Stimulated activated CD4-positive, alpha-beta T cell treated with anti-CD3 and anti-CD28 coated beads, Interleukin-1b, Interleukin-23, amount 100 ng/mL, for 24 hours (primary cell): ENCODE measurements at regions not wholly inside any gene's neighbourhood (a gene's known extent, or its start where the extent isn't known, plus 50 kb on each side); places are given as distances from the start of the nearest gene placed in this dataset.
"Not testable (repeated sequence)": the region's sequence is repeated elsewhere in the genome, so short reads cannot be mapped to it uniquely, and the experiment has no call there.

ENCODE experiments used
- DNase-seq, 4 experiments: peaks; one replicate each; pipeline ENCODE4 v3.0.0-alpha.2; 2020; ENCODE audit warnings: low read depth in 4 of 4, low spot score in 1 of 4

DNA sequence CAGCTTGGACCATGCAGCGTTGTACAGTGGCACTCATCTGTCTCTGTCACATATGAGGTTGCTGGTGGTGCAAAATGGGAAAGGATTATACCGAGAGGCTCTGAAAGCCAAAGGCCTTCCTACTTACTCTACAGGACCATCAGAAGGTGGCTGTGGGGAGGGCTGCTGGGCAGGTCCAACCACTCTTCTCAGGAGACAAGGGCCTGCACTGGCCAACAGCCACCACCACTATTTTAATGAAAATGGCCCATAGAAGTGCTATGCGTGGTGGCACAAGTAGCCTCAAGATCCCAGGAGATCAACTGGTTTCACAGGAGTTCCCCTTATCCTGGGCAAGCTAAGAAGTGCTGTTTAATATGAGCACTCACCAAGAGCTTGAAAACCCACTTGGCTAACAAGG, 52.3 kb downstream of the MRPL57 start:
- no peak for DNase-seq

DNA sequence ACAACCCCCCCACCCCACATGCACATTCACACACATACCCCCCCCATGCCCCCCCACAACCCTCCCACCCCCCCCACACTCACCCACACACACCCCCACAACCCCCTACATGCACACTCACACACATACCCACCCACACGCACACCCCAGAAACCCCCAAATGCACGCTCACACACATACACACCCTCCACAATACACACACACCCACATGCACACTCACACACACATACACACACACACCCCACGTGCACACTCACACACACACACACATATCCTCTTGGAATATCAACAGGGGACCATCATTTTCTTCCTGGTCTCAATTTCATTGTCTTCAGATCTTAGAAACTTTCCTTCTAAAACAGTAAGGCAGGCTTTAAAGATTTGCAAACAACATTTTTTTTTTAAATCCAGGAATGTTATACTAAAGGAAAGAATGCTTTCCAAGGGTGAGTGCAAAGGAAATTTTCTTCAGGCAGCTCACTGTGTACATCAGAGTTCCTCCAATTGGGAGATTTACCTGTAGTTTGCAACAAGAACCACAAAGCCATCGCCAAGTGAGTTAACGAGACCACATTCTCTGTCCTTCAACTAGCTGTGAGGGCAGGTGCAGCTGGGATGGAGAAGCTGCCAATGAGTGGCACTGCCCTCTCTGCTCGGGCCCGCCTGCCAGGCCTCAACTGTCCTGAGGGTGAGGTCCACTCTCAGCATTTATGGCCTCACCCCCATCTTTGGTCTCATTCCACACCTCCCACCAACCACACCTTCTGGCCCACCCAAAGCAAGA, 53.0 kb downstream of the MRPL57 start:
- no peak for DNase-seq

DNA sequence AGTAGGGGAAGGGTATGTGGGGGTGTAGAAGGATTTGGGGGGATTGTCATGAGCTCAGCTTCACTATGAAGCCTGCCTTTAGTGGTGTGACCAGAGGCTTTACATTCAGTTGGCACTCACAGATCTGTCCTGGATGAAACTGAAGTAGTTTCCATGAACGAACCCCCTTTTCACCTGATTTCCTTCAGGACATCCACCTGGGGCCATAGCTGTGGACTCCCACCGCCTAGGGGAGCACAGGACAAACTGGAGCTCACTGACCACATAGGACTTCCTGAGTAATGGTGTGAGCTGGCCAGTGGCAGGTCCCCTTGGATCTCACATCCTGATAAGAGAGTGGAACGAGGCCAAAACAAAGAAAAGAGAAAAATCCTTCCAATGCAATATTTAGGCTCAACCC, 54.1 kb downstream of the MRPL57 start:
- DNase-seq = no peak

DNA sequence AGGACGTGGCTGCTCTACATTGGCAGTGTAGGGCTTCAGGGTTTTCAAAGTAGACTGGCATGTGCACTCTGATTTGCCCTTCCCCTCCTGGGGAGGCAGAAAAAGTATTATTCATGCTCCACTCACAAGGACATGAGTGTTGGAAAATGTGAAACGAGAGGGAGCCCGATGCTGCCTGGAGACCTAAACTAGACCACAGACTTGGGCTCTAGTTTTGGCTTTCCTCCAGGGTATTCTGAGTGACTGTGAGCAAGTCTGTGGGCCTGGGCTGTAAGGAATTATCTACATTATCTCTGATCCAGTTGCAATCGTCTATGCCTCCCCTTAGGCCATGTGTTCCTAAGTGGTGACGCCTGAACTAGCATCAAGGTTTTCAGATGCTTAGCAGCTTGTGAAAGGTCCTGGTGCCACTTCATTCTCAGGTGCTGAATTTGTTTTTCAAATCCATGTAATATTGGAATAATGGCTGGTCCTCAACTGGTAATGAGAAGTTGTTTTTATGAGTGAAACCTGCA, 55.0 kb downstream of the MRPL57 start:
- DNase-seq = no peak

DNA sequence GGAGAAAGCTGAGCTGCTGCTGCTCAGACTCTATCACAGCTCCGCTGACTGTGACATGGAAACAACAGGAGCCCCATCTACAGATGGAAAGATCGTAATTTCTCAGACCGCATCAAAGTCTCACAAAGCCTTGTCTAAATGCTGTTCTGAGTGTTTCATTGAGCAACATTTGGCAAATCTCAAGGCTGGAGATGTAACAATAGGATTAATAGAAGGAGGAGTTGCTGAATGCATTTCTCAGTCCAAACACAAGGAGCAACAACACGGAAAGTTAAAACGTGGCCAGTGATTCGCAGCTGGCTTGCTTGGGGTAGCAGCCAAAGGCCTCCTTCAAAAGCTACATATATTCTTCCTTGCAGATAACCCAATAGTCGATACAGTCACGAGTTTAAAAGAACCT, 55.7 kb downstream of the MRPL57 start:
- DNase-seq = no peak

DNA sequence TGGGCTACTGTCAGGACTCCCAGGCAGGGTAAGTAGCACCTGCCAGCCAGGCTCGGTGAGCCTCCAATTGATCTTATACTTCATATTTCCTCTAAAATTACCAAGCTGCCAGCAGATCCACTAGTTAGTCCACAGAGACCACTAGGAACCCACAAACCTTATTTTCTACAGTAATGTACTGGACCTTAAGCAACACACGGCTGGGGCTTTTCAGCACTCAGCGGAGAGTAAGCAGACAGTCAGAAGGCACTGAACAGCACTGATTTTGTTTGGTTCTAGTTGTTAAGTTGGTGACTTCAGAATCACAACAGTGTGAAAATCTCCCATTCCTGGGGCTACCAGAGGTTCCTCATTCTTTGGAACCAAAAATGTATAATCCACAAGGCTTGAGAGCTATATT, 56.1 kb downstream of the MRPL57 start:
- DNase-seq = no peak

DNA sequence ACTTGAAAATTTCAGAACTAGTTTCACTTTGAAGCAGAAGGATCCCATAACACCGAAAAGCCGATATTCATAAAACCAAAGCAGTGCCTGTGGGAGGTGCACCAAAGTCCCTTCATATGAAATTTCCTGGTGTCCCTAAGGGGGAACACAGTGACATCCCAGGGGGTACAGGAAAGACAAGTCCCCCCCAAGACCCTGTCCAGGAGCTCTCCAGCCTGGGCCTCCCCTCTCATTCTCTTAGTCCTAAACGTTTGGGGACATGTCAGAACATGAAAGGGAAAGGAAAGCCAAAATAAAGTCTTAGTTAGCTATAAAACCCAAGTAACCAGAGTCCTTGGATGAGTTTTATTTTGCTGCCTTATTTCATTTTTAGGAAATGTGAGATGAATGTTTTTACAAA, 56.6 kb downstream of the MRPL57 start:
- DNase-seq = no peak

DNA sequence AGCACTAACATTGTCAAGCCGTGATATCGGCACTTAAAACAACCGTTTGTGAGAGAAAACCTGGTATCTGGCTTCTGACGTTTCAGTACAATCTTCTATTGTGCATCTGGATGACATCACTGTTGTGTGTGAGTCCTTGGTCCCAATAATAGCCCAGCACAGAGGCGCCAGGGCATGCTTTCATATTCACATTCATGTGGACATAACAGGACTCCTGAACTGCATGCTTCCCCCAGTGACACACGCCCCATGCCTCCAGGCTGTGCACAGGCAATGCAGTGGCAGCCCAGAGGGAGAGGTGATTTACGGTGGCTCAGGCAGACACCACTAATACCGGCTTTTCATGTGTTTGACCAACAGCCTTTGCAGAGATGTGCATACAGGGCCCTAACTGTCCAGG, 58.1 kb downstream of the MRPL57 start:
- no peak for DNase-seq

DNA sequence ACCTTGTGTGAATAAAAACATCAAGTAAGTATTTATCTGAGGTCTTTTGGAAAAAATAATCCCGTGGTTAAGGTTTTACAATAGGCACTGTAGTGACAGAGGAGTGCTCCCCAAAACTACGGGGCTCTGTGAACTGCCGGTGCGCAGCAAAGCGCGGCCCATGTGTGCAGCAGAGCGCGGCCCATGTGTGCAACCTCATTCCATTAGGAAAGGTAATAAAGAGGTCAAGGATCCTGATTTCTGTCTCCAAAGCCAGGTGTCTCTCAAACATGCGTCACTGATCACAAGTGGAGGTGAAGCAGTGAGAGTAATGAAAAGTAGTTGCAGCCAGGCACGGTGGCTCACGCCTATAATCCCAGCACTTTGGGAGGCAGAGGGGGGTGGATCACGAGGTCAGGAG, 58.7 kb downstream of the MRPL57 start:
- DNase-seq = no peak

DNA sequence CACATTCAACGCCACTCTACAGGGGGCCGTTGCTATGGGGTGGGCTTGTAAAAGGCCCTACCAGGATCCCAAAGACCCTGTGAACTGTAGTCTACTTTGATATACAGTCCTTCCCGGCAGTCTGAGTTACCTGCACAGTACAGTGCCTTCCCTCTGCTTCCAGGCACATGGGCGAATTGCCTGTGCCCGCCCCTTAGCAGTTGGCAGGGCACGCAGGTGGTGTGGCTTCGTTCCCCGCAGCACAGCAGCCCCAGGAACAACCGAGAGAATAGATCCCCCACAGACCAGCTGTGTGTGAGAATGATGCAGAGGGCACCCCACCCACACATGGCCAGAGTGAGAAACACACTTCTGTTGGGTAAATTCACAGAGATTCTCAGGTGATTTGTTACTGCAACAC, 60.6 kb downstream of the MRPL57 start:
- DNase-seq = no peak

DNA sequence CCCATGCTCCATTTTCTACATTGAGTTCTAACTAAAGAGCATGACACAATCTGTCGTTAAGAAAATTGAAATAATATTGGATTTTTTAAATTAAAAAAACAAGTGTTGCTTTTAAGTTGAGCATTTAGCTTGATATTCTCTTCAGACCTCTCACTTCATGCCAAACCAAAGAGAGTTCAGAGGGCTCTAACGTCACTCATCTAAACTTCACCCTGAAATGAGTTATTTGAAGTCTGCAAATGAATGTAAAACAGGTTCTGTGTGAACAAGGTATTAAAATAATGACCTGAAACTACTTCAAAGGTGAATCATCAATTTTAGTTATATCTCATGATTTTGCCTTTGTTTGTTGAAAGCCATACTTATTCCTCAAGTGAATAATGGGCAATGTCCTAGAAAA, 61.8 kb downstream of the MRPL57 start:
- DNase-seq = no peak

DNA sequence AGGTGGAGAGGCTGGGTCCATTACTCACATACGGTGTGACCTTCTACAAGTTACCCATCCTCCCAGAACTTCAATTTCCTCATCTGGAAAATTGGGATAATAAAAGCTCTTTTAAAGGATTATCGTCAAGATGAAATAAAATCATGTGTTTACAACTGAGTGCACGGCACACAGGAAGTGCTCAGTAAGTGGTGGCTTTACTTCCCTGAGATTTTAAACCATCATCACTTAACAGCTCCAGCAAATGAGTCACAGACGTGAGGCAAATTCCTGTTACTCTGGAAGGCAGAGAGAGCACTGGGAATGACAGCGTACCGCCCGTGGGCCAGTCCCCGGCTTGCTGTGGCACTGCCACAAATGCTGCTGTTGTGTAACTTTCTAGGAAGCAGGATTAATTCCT, 64.1 kb downstream of the MRPL57 start:
- no peak for DNase-seq

DNA sequence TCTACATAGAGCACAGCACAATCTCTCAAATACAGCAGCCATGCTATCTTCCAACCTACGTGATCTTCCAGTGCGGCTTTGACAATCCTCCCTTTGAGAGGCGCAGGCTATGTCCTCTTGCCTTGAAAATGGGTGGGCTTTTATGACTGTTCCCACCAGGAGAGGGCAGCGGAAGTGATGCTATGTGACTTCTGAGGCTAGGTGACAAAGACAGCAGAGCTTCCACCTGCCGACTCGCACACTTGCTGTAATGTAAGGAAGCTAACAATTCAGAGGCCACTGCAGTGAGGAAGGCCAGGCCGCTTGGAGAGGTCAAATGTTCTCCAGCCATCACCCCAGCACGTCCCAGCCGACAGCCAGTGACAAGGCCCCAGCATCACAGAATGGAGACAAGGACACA, 65.8 kb downstream of the MRPL57 start:
- DNase-seq = no peak

DNA sequence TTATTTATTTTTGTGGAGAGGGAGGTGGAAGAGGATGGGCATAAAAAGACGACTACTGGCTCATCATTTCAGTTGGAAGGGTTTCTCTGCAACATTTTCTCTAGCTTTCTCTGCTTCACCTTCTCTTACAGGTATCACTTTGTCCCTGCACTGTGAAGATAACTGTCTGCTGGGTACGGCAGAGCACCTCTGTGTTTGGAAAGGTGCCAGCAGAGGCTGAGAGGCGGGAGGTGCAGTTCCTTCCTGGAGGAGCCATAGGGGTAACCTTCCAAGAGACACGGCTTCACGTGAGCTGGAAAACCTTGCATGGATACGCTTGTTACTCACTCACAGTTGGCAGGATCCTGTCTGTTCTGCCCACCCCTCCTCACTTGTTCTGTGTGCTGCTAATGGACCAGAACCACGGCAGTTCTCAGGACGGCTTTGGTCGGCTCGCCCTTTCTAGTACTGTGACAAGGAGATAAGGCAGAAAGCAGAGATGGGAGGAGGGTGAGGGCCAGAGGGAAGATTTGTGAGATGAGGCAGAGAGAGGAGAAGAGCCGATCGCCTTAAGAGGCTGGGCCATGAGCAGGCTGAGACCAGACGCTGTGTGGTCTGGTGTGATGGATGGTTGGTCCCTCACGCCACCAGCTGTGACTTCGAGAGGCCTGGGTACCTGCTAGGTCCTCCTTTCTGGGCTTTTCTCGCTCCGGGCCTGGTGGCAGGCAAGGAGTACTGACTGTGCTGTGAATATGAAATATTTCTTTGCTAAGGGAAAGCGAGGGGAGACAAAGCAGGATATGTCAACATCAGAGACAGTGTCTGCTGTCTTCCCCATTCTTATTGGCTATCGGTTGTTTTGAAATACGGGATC, 66.8 kb downstream of the MRPL57 start:
- no peak for DNase-seq

DNA sequence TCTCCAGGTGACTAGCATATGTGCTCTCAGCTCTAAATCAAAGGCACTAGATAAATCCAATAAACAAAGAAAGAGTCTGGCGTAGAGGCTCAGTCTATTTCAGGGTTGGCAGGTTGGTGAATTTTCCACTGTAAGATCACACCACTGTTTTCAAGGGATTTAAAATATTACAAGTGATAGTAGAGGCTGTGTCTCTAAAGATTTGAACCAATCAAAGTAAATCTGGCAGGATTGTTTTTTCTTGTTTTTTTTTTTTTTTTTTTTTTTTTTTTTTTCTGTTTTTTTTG, 67.4 kb downstream of the MRPL57 start:
- not testable (repeated sequence) for DNase-seq

DNA sequence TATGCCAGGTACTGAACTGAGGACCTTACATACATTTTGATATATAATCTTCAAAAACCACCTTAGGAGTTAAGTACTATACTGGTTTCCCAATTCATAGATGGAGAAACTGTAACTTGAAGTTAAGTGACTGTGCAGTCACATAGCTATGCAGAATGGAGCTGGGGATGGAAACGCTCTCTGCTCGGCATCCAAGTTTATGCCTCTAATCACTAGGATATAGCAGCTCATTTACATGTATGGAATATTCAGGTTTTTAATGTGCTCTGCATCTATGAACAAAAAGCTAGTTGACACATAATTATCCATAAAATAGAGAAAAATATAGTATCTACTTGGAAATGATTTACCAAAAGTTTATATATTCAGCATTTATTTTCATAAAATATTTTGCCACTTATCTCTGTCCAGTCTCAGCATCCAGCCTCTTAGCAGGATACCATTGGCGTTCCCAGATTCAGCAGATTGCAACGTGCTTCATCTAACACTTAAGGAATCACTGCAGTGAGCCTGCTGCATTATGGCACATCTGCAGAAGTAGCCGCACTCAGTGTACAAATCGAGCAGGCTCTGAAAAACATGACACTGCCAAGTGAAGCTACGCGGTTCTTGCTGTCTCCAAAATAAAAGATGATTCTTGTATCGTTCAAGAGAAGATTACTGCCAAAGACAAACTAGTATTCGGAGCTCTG, 70.4 kb downstream of the MRPL57 start:
- DNase-seq = no peak

DNA sequence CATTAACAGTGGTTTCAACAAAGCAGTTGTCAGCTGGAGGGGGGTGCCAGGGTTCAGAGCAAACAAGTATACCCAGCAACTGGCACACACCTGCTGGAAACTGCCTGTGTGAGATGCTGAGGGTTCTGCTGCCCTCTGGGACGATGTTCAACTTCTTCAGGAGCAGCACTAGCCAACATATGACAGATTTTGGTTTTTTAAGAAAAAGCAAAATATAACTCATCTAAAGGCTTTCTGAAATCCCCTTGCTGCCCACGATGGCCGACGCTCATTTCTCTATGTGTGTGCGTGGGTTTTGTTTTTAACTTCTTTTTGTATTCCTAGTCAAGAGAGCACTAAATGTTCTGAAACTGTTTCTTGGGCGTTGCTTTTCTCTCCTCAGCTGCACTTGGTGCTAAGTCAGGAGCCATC, 79.9 kb downstream of the MRPL57 start:
- DNase-seq = no peak

DNA sequence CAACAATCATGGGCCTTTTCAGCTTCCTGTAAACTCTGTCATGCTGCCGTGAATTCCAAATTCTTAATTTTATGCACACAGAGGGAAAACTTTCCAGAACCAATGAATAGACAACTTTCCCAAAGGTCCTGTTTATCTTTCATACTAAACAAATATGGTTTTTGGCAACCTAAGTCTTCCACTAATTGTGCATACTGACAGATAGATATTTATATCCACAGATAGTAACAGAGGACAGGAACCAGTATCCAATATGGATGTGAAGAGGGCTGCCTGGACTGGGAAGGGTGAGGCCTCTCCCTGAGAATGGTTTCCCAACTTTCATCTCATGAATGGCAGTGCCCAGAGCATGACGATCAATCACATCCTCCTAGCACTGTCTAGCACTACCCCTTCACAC, 80.4 kb downstream of the MRPL57 start:
- no peak for DNase-seq

DNA sequence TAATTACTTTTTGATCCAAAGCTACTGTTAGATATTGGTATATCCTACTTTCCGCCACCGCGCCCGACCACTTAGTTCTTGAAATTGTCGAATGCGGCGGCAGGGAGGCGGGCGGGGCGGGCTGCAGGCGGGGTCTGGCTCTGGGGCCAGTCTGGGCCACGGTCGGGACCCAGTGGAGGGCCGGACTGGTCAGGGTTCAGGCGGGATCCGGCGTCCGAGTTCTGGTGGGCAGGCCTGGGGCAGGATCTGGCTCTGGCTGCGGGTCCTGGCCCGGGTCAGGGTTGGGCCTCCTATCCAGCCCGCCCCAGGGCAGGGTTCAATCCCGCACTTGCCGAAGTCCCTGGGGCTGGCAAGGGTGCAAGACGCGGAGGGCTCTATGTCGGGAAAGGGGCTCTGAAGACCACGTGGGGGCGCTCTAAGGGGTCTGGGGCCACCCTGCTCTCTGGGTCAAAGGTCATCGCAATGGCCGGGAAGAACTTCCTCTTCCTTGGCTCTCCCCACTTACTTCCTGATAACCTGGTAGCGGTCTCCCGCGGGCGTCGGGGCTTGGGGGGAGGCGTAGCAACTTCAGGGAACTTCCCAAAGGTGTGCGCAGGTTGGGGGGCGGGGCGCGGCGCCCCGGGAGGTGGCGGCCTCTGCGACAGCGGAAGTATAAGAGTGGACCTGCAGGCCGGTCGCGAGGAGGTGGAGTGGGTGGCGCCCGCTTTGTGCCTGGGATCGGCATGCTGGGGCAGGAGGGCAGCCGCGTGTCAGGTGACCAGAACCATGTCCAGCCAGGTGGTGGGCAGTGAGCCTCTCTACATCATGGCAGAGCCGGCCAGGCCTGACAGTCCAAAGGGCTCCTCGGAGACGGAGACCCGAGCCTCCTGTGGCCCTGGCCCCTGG, 83.4 kb downstream of the MRPL57 start:
- DNase-seq = no peak

DNA sequence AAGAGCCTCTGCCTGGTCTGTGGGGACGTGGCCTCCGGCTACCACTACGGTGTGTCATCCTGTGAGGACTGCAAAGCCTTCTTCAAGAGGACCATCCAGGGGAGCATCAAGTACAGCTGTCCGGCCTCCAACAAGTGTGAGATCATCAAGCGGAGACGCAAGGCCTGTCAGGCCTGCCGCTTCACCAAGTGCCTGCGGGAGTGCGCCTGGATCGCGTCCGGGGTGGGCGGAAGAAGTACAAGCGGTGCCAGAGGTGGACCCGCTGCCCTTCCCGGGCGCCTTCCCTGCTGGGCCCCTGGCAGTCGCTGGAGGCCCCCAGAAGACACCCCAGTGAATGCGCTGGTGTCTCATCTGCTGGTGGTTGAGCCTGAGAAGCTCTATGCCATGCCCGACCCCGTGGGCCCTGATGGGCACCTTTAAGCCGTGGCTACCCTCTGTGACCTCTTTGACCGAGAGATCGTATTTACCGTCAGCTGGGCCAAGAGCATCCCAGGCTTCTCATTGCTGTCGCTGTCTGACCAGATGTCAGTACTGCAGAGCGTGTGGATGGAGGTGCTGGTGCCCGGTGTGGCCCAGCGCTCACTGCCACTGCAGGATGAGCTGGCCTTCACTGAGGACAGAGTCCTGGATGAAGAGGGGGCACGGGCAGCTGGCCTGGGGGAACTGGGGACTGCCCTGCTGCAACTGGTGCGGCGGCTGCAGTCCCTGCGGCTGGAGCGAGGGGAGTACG, 84.3 kb downstream of the MRPL57 start:
- DNase-seq = not testable (repeated sequence)
